Right ventricle myocardium inferior (tissue), 1 donor: ENCODE measurements at regions not wholly inside any gene's neighbourhood (a gene's known extent, or its start where the extent isn't known, plus 50 kb on each side); places are given as distances from the start of the nearest gene placed in this dataset.
"Not testable (repeated sequence)": the region's sequence is repeated elsewhere in the genome, so short reads cannot be mapped to it uniquely, and the experiment has no call there.

Experiments
- ATAC-seq: fragments of 200-7000 bp; cut with Tn5 transposase; one replicate; pipeline ENCODE4 v1.9.1; 2020; ENCODE audit warnings: mild to moderate bottlenecking, moderate library complexity
- DNase-seq: peaks from one replicate; pipeline ENCODE4 v3.0.0; 2021; ENCODE audit errors: missing footprints
- intact Hi-C: fragments of 100-400 bp; cut with DNase I; formaldehyde crosslinking; loops from one replicate; pipeline ENCODE4 v1.11.0; 2022
- donor health status: DM: no; HTN: yes; CAD: no; lungs with severe emphysema.

DNA sequence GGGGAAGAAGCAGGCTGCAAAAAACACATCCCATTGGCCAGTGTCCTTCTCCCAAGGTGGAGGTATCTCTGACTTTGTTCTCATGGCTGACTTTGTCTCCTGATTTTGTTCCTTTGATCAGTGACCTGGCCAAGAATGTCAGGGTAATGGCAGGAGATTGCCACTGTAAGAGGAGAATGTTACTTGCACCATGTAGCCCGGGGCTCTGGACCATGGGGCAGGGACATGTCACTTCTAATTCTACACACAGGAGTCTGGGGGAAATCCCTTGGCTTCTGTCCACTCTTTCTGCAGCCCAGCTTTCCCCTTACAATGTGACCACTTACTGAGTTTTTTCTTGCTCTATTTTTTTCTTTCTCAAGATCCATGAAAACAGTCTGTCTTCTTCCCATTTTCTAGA, 87.7 kb upstream of the LRRN2 start:
- intact Hi-C loops = no loop called here
- ATAC-seq (no peak), DNase-seq (no peak)

DNA sequence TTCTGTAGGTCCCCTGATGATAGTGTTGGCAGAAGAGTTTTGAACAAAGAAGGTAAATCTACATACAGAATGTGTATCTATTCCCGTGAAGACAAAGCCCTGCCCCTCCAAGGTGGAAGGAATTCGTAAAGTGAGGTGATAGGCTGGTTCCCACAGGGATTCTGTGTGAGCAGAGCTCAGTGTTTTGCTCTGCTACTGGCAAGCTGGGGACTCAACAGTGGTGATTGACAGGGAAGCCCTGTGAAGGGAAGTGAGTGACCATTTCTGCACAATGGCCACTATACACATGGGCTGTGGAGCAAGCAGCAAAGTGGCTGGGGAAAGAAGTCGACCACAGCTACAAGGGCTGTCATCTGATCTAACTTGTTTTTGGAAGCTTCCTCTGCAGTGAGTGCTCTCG, 90.0 kb upstream of the LRRN2 start:
- DNase-seq (no peak), ATAC-seq (no peak)
- intact Hi-C loops = no loop called here

DNA sequence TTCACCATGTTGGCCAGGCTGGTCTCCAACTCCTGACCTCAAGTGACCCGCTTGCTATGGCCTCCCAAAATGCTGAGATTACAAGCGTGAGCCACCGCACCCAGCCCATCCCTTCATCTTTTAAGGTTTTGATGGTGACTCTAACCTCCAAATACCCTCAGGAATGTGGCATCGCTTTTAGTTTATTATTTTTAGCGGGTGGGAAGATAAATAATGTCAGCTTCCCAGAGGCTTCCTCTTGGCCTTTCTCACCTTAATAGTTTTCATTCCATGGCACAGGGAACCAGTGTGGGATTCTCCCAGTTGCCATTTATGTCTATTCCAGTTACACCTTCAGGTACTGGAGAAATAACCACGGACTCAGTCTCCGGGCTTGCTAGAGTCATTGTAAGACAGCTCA, 92.1 kb upstream of the LRRN2 start:
- ATAC-seq (no peak), DNase-seq (no peak)
- intact Hi-C loops = no loop called here

DNA sequence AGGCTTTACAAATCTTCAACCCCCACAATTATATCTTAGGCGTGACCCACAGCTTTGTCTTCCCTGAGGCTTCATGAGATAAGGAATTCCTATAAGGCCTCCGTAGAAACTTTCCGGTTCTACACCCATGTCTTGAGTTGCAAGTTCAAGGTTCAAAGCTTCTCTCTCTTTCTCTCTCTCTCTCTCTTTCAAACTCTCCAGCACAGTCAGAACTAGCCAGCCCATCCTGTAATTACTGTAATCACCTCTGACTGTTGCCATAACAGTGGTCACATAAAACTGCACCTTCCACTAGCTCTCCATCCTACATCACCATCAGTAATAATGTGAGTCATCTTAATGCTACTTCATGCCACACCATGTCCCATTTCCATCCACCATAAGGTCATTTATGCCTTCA, 90.0 kb upstream of the NFASC start:
- DNase-seq = no peak
- intact Hi-C loops = no loop called here
- ATAC-seq = no peak

DNA sequence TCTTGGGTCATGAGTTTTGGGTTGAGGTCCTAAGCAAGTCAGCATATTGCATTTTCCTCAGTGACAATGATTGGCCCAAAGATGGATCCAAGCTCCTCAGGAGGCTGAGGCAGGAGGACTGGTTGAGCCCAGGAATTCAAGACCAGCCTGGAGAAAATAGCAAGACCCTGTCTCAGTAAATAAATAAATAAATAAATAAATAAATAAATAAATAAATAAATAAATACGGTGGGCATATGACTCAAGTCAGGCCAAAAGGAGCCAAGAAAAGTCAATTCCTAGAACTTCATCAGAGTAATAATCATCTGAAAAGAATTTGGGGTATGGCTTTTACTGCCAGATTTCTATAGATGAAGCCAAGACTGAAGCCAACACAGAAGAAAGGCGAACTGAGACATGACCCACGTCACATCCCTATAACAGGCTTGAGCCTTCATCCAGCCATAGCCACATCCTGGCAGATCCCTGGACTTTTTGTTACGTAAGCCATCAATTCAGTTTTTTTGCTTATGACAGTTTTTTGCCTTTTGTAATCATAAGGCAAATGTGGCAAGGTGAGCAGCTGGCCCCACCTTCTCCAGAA, 88.5 kb upstream of the NFASC start:
- intact Hi-C loops = no loop called here
- DNase-seq = no peak
- ATAC-seq = no peak

DNA sequence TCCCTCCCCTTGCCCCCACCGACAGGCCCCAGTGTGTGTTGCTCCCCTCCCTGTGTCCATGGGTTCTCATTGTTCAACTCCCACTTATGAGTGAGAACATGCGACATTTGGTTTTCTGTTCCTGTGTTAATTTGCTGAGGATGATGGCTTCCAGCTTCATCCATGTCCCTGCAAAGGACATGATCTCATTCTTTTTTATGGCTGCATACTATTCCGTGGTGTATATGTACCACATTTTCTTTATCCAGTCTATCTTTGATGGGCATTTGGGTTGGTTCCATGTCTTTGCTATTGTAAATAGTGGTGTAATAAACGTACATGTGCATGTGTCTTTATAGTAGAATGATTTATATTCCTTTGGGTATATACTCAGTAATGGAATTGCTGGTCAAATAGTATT, 85.6 kb upstream of the NFASC start:
- intact Hi-C loops, ATAC-seq: not testable (repeated sequence)

DNA sequence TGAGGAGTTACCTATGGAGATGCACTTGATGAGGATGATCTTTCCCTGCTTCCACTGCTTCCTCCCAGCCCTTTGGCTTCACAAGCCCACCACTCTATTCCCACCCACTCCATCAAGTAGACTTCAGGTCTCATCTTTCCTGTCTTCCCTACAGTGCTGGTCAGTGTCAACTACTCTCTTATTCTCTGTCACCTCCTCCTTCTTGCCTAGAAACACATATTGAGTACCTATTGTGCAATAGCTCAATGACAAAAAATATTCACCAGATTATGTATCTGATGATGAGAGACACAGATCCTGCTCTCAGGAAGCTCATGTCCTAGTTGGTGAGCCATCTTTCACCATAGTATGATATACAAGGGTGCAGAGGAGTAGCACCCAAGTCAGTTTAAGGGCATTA, 82.2 kb upstream of the NFASC start:
- DNase-seq (no peak), ATAC-seq (no peak)
- intact Hi-C loops = no loop called here

More for the DNA sequence above, 85.6 kb upstream of the NFASC start:
- DNase-seq = not testable (repeated sequence)

DNA sequence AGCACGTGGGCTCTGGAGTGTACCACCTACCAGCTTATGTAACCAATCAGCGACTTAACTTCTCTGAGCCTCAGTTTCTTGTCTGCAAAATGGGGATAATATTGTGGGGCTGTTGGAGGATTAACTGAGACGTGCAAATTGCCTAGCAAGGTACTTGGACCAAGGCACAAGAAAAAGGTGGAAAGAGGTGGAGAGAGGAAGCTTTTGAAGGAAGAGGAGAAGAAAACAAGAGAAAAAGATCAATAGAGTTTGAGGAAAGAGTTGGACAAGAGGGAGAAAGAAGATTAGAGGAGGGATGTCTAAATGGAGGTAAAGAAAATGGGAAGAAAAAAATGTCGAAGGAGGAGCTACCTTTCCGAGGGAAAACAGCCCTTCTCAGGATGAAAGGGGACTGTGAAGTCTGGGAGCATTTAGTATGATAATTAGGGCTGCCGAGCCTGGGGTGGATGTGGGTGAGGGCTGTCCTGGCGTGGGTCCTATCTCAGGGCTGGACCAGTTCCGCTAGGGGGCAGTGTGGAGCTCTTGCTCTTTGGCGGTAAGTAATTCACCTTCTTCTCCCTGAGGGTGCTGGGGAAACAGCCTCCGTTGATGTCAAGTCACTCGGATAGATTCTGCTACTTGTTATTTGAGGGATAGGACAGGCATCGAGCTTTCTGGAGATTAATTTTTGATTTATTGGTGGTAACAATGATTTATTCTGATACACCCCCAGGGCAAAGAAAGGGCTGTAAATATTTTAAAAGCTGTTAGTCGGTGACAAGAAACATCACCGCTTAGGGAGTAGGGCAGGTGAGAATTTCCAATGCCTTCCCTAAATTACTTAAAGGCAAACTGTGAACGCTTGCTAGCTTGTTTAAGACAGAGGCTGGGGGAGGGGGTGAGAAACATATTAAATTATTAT, 79.0 kb upstream of the NFASC start:
- no peak for ATAC-seq
- intact Hi-C loops = no loop called here
- DNase-seq = peak; percentile 77

DNA sequence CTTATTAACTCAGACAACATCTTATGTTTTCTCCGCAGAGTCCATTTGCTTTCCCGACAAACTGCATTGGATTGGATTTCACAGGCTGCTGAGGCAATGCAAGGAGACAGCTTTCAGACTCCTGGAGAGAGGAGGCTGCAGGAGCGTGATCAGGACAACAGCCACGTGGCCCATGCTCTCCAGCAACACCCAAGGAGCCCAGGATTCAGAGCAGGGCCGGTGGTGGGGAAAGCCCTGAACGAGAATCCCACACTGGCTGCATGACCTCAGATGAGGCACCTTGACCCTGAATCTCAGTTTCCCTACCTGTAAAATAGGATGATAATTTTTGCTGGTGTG, 78.3 kb upstream of the NFASC start:
- DNase-seq = no peak
- ATAC-seq = no peak
- intact Hi-C loops = no loop called here

DNA sequence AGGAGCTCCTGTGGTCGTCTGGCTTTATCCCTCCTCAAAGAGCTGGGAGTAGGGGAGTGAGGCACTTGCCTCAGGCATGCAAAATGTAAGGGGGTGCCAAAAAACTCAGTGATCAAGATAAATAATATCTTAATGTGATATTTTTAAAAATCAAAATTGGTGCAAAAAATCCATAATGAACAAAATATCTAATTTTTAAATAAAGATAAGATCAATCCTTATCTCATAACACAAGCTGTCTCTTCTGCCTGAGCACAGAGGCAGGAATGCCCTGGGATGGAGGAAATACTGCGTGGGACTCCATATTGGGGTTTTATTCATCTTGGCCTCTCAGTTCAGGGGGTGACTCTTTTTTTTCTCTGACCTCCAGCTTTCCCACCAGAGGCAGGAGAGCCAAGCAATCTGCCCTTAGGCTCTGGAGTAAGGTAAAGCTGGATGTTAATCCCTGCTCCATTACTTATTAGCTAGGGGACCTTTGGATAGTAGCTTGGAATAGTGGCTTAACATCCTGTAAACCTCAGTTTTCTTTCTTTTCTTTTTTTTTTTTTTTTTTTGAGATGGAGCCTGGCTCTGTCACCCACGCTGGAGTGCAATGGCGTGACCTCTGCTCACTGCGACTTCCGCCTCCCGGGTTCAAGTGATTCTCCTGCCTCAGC, 77.3 kb upstream of the NFASC start:
- ATAC-seq (no peak), DNase-seq (no peak)
- intact Hi-C loops = no loop called here

DNA sequence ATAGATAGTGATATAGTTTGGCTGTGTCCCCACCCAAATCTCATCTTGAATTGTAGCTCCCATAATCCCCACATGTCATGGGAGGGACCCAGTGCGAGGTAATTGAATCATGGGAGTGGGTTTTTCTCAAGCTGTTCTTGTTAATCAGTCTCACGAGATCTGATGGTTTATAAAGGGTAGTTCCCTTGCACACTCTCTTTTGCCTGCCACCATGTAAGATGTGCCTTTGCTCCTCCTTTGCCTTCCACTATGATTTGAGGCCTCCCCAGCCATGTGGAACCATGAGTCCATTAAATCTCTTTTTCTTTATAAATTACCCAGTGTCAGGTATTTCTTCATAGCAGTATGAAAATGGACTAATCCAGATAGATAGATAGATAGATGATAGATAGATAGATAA, 73.8 kb upstream of the NFASC start:
- intact Hi-C loops, DNase-seq, ATAC-seq: not testable (repeated sequence)

DNA sequence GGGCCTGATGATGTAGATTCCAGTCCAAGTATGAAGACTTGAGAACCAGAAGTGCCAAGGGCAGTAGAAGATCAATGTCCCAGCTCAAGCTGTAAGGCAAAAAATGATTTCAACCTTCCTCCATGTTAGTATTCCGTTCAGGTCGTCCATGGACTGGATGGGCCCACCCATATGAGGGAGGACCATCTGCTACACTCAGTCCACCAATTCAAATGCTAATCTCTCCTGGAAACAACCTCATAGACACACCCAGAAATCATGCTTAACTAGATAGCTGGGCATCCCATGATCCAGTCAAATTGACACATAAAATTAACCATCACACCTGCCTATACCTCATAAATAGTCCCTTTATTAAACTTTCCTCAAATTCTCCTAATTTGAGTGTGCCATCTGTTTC, 73.3 kb upstream of the NFASC start:
- ATAC-seq (no peak), DNase-seq (no peak)
- intact Hi-C loops = no loop called here

DNA sequence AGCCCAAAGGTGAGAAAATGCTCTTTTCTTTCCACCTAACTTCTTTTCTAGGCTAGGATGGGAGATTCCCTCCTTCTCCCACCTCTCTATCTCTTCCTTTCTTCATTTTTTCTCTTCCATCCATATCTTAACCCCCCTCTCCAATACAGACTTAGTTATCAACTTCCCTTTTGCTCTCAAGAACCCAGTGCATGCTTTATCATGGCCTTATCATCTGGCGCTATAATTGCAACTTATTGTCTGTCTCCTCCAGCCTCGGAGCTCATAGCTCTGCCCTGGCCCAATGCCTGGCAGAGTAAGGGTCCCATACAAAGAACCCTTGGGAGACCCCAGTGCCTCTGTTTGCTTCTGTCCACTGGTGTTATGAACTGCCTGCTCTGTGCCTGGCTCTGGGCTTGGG, 71.0 kb upstream of the NFASC start:
- intact Hi-C loops = no loop called here
- no peak for DNase-seq
- ATAC-seq = no peak

DNA sequence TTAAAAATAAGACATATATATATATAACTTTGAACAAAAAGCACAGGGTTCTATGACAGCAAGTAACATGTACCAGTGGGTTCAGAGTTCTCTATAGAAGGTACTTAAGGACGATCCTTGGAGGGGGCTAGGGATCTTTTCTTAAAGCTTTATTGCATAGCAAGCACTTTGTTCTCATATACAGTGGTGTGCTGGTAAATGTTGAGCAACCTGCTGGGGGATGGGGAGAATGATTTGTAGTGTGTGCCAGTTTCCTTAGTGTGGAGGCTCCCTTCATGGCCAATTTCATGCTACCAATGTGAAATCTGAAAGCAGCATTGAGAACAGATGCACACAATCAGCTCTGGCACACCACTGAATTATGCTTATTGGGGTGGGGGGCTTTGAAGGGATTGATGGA, 69.5 kb upstream of the NFASC start:
- no peak for ATAC-seq
- no peak for DNase-seq
- intact Hi-C loops = no loop called here

DNA sequence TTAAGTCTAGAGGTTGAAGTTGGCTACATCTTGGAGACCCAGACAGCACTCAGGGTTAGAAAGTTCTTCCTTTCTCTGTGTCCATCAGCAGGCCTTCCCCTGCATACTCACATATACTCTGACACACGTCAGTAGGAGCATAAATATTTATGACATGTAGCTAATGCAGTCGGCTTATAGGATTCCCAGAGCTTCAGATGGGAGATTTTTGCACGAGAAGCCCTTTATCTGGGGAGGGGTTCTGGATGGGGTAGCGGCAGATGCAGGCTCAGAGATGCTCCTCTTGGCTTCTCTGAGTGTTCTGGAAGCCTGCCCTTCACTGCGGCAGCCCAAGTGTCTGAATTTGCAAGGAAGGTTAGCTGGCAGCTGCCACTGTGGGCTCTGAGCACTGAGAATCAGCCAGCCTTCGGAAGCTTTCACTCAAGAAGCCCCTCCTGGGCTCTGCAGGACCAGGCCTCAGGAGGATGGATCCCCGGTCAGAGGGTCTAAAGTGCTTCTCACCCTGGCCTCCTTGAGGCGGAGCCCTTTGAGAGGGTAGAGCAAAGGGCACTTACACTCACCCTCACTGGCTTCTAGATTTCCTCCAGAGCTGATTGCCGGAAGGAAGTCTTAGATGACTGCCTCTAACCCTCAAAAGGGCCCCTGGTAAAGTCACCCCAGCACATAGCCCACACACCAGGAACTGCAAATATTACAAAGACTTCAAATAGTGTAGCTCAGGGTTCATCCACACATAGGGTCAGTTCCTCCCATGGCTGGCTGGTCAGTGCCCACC, 68.1 kb upstream of the NFASC start:
- intact Hi-C loops = no loop called here
- ATAC-seq = no peak
- no peak for DNase-seq

DNA sequence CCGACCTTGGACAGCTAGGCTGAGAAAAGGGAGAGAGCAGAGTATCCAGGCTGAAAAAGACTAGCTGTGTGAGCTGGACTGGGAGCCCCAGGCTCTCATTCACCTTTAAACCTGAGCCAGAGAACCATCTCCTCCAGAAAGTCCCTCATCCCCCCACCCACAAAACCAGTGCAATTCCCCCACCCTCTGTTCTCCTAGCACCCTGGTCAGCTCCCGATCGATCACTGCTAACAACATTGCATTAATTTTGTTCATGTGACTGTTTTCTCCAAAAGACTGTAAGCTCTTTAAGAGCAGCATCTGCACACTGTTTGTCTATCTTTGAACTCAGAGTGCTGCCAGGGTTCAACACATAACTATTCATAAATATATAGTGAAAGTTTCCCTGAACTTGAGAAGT, 67.1 kb upstream of the NFASC start:
- intact Hi-C loops = no loop called here
- ATAC-seq = no peak
- no peak for DNase-seq

DNA sequence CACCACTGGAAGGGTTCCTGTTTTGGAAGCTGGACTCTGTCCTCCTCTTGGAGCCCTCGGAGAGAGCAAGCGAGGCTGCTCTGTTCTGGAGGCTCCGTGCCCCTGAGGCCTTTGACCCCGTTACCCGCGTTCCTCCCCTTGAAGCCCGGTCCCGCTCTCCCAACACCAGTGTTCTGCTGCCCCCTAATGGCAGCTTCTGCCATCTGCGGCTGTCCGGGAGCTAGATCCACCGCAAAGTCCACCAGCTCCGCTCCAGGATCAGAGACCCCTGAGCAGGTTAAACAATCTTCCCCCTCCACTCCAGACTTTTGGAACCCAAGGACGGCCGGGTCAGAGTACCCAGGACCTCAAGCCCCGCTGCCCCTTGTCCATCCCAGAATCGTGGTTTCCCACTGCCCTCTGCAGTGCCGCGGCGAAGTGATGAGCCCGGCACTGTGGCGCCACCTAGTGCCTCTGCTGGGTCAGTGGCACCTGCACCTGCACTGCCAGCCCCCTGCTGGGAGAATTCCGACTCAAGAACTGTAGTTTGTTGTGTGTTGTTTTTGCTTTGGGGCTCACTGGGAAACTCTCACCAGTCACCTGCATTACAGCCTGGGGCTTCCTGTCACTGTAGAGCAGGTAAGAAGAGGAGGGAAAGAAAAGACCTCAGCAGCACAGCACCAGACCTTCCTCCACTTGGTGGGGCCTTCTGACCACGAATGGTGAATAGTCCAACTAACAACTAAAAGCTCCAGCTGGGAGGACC, 63.5 kb upstream of the NFASC start:
- intact Hi-C loops = loop anchor here (1.0 to 5.0 kb wide), 3 partner anchors 134 to 255 kb away; no protein-coding TSS in a partner anchor
- DNase-seq (peak; percentile 87), ATAC-seq (peak; percentile 91)

DNA sequence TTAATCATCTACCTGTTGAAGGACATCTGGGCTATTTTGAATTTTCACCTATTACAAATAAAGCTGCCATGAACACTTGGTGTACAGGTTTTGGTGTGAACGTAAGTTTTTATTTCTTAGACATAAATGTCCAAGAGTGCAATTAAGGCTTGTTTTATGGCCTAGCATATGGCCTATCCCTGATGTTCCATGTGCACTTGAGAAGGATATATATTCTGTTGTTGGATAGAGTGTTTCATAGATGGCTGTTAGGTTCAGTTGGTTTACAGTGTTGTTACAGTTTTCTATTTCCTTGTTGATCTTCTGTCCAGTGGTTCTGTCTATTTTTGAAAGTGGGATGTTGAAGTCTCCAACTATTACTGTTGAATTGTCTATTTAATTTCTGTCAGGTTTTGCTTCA, 61.2 kb upstream of the NFASC start:
- intact Hi-C loops = loop anchor here (5.0 kb wide), 1 partner anchor 253 kb away; no protein-coding TSS in a partner anchor
- no peak for DNase-seq
- no peak for ATAC-seq

DNA sequence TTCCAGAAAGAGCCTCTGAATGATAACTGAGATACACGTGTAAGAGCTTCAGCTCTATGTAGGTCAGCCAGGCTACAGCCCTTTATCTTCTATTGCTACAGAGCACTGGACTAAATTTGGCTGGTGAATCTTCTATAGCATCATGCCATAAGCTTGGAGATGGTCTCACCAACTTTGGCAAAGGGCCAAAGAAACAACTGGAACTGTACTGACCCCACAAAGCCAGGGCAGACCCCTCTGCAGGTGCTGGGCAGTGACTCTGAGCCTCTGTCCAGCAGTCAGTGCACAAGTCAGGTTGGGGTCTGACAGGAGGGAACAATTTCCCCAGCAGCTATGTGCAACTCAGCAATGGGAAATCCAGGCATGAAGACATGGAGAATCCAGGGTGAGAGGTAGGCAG, 57.8 kb upstream of the NFASC start:
- intact Hi-C loops = loop anchor here (5.0 kb wide), 3 partner anchors 49 to 149 kb away; no protein-coding TSS in a partner anchor
- DNase-seq (no peak), ATAC-seq (no peak)
